ENCODE measurements at regions not wholly inside any gene's neighbourhood (a gene's known extent, or its start where the extent isn't known, plus 50 kb on each side); places are given as distances from the start of the nearest gene placed in this dataset.
"Not testable (repeated sequence)": the region's sequence is repeated elsewhere in the genome, so short reads cannot be mapped to it uniquely, and the experiment has no call there.

DNA sequence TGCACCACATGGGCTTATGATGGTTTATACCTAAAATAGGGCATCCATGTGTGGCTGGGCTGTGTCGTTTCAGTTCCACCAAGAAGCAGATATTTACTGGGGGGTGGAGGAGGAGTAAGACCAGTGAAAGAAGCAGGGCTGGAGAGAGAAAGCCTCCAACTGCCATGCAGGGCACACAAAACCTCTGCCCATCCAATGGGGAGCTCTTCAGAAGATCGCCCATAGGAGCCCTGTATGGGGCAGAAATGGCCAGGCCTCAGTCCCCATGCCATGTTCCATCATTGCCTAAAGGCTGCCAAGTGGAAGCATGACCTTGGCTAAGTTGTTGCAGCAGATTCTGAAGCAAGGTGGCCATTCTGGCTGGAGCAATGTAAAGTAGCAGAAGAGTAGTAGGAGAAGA, 277.0 kb downstream of the MEX3B start:
- DNase-seq = no peak

DNA sequence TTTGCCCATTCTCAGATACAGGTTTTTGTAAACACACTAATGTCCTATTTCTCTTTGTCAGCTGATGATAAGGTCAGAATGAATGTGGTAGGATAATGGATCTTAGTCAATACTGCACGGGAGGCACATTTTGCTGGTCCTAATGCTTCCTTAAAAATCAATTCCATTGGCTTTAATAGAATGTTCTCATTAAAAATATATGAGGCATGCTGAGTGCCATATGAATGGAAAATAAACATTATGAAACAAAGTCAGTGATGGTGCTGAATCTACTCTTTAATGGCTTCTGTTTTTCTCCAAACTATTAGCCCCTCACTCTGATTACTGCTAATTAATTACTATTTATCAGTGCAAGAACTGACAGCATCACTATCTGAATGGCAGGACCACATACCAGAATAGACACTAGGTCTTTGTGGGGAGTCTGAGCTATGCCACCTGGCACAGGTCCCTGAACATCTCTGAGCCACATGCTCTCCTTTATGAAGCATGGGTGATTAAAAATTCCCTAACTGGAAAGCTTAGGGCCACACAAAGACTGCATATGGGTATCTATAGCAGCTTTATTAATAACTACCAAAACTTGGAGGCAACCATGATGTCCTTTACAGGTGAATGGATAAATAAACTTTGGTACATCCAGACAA, 278.9 kb downstream of the MEX3B start:
- DNase-seq = no peak

DNA sequence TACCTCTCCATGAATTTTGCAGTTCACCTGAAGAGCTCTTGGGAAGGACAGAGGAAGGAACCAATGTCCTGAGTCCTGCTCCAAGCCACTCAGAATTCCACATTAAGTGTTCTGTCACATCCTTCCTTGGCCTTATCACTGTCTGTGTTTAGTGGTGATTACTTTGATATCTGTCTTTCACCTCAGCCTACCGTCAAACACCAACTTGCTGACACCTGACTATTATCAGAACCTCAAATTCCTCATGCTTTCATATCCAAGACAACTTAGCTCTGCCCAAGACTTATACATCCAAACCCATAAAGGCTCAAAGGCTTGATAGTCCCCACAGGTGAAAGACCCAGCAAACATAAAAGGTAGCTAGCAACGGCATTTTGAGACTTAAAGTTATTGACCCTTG, 280.0 kb downstream of the MEX3B start:
- DNase-seq = no peak

DNA sequence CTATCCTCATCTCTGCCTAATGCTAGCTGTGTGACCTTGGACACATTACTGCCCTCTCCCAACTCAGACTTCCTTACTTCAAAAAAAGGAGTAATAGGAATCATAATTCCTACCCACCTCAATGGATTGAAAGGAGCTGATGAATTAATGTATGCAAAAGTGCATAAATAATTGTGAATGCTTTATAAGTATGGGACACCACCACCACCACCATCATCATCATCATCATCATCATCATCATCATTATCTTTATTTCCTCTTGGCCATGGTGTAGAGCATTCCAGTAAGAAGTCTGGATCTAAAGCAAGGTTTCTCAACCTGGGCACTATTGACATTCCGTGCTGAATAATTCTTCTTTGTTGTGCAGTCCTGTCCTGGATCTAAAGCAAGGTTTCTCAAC, 282.5 kb downstream of the MEX3B start:
- DNase-seq = no peak

DNA sequence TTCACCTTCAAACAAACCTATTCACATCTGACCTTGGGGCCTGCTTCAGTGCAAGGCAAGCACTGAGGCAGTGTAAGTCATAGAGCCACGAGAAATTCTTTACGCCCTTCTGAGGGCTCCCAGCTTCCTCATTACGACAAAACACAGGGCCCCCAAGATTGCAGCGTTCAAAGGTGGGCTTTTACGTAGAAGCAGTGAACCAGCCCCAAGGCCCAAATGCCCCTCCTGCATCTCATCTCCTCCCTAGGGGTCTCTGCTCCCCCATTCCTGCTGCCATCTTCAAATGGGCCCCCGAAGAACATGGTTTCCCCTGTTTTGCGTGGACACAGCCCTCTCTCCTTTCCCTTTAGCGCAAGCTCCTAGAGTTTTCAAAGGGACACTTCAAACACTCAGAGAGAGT, 285.1 kb downstream of the MEX3B start:
- DNase-seq = no peak

DNA sequence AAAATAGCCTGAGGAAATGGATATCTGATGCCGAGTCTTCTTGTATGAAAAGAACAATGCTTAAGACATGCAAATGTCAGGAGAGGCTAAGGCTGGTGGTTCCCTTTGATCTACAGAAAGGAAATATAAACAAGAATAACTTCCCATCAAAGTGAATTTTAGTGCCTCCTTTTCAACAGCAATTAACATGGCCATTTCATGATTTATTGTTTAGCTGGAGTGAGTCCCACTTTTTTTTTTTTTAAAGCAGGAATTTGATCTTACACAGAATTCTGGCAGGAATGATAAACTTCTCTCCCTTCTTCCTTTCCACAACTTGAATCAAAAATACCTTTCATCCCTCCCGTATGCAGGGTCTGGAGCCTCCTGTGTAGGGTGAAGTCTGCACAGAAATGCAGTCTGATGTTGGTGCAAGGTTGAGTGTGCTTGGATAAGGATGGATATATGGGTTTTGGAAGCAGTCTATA, 287.0 kb downstream of the MEX3B start:
- DNase-seq = peak; percentile 33

DNA sequence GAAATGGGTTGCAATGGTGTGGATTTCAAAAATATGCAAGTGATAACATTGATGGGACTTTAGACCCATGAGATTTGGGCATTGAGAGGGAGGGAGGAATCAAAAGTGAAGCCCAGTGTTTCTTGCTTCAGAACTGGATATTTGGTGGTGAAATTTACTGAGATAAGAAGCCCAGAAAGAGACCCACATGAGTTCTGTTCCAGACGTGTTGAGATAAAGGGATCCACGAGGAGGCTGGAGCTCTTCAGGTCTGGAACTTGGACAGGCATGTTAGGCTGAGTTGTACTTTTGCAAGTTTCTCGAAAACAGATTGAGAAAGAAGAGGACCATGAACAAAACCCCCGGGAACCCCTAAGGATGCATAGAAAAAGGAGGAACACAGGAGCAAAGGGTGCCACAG, 290.2 kb downstream of the MEX3B start:
- no peak for DNase-seq

DNA sequence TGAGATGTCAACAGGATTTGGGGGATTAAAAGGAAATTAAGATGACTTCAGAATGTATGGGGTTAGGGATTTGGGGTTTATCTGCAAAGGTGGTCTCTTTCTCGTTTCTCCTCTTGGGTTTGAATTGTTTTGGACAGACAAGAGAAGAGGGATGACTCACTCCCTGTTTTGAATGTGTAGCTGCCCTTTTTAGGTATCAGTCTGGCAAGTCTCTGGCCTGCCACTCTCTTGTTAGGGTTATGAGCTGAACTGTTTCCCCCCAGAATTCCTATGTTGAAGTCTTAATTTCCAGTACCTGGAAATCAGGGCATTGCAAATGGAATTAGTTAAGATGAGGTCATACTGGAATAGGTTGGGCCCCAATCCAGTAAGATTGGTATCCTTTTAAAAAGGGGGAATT, 291.7 kb downstream of the MEX3B start:
- peak; percentile 33 for DNase-seq

DNA sequence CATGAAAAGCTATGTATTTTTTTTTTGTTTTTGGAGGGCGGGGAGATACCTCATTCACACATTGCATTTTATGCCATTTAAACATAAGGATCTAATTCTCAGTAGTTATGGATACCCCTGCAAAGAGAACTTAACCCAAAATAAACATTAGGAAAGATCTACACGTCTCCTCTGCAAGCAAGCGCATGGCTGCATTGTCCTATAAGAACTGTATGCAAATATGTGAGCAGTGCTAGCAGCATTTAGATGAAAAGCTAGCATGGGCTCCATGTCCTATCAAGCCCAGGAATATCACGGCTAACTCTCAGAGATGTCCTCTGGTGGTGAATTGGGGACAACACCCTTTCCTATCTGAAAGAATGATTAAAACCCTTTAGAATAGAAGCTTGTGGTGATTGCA, 292.8 kb downstream of the MEX3B start:
- peak; percentile 62 for DNase-seq

DNA sequence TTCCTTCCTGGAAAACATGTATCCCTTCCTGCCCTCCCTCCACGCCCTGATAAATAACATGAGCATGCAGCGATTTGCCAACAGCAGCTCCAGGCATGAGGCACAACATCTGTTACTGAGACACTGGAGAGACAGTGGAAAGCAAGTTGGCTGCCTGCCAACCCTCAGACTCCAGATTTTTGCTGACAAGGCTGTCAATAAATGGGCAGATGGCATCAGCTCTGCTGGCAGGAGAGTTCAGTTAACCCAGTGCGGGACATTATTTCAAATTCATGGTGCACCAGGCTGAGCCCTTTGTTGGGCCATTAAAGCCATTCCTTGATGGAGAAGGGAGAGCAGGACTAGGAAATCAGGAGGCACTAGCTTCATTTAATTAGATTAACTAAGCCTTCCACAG, 293.3 kb downstream of the MEX3B start:
- peak; percentile 87 for DNase-seq

DNA sequence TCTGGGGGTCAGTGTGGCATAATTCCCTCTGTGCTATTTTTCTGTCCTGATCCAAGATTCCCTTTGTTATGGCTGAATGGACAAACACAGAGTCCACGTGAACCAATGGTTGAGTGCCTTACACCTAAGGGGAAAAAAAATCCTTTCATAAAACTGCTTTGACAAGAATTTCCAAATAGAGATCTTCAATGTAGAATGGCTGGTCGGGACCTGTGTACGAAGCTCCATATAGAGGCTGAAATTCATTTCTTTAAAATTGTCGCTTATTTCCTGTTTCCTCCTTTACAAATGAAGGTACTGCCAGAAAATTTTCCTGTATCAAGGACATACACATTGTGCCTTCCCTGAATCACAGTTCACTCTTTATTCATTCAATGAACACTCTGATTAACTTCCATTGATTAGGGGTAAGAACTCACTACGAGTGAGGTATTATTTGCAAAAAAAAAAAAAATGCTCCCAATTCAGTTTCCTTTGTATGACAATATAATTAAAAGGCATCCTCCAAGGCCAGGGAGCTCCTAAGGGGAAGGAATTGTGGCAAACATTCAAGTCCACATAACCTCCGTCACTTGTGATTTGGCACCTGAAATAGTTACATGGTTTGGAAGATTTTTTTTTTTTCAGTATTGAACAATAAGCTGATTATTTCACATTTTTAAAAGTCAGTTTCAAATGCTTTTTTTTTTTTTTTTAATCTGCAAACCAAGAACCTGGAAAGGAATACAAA, 293.8 kb downstream of the MEX3B start:
- no peak for DNase-seq

DNA sequence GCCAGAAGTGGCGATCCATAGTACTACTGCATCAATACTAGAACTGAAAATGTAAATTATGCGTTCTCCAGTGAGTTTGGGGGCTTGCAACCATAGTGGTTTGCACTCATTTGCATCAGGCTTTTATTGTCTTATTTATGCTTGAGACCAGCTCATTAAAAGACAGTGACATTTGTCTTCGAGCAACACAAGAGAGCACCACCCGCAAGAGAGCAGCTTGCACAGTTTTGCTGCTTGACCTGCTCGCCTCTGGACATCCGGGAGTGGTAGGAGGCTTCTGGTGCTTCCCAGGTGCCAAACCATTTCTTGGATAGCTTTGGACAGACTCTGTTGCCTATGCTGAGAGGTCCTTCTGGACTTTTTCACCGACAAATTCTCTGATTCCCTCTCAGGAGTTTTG, 294.6 kb downstream of the MEX3B start:
- no peak for DNase-seq

DNA sequence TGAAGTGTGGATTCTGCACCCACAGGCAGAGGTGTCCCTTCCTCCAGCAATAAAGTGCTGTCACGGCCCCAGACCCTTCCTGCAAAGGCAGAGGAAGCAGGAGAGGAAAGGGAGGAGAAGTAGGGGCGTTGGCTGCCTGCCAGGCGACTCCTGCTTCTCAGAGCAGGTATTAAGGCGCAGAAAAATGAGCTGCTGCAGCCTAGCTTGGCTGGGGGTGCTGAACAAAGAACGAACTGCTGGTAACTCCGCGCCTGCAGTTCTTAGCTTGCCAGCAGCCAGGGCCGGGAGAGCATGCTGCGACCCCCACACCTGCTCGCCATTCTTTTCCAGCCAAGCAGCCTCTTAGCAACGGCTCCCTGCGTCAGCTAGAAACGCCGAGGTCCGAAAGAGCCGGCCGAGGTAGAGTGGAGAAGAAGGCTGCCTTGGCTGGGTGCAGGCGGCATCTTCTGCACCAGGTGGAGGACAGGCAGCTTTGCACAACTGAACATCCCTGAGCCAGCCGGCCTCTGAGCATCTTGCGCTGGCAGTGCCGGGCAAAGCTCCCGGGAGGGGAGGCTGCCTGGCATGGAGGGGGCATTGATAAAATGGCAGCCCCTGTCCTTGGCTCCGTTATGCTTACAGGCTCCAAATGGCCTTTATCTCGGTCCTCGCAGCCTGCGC, 296.0 kb downstream of the MEX3B start:
- DNase-seq = no peak

DNA sequence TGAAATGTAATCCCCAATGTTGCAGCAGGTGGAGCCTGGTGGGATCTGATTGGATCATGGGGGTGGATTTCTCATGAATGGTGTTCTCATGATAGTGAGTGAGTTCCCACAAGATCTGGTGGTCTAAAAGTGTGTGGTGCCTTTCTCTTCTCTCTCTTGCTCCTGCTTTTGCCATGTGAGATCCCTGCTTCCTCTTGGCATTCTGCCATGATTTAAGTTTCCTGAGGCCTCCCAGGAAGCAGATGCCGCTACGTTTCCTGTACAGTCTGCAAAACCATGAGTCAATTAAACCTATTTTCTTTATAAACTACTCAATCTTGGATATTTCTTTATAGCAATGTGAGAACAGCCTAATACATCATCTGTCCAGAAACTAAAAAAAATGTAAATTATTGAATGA, 298.3 kb downstream of the MEX3B start:
- no peak for DNase-seq

DNA sequence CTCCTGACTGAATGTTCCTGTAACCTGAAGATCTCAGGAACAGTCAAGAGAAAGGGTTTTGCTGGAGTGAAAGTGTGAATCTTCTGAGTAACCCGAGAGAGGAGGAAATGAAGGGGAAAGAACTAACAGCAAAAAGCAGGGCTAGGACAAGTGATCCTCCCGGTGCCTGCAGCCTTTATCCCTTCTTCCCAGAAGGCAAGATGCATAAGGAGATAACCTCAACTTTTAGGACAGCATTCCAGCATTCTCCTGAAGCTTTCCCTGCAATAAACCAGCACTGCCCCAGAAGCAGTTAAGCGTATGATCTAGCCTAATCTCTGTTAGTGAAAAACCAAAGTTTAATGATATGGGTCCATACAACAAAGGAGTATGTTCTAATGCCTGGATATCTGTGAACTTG, 298.8 kb downstream of the MEX3B start:
- DNase-seq = no peak

DNA sequence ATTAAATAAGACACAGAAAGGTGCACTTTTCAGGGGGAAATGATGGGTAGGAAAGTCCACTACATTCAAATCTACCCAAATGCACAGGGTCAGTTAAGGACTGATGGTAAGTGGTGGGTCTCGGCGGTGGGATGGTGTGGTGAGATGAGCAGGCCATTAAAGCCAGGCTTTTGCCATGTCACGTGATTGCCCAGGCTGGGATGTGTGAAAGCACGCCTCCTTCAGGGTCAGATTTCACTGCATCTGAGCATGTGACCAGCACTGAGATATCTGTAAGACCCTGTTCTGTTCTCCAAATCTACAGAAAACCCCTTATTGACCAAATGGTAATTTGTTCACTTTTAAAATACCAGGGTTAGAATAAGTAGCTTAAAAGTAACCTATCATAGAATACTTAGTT, 301.5 kb downstream of the MEX3B start:
- DNase-seq = no peak

DNA sequence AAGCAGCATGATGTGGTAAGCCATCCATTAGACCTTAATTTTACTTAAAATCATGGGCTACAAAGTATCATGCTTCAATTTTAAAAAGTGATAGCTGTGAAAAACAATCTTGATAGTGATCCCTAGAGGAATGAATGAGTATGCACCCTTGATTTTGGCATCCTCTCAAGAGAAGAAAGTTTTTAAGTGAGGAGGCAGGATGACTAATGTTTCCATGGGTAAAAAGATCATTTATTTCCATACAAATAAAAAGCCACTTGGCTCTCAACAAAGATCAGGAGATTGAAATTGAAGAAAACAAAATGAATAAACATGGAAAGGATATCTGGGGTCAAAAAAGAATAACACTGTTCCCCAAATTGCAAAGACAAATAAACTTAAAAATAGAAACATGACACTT, 305.4 kb downstream of the MEX3B start:
- peak; percentile 49 for DNase-seq

DNA sequence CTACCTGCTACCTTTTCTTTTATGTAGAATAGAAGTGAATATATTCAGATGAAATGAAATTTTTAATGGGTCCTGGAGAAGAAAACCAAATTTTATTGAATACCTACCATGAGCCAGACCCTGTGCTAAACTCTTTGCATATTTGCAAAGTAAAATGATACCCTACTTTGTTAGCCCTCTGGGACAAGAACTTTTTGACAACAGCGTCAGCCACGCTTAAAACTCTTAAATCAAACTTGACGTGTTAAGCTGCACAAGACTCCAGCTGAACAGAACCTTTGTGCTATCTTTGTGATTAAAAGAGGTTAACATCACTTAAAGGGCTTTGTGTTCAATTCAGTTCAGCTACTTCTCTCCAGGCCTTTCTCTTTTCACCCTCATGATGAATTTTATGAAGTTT, 316.5 kb downstream of the MEX3B start:
- DNase-seq = no peak

DNA sequence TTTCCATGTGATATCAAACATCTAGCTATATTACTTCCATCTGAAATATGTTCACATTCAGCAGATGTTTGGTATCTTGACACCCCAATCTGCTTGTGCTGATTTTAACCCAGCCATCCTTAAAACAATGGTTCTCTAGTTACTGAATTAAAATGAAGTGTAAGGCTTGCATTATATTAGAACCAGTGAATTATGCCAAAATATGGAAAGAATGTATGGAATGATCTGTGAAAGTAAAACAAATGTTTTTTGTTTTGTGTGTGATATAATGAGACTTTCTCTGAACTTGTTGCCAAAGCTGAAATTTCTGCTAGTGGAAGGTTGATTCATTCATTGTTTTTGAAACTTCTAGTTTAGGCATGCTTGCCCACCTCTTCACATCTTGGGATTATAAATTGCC, 317.1 kb downstream of the MEX3B start:
- peak; percentile 14 for DNase-seq

DNA sequence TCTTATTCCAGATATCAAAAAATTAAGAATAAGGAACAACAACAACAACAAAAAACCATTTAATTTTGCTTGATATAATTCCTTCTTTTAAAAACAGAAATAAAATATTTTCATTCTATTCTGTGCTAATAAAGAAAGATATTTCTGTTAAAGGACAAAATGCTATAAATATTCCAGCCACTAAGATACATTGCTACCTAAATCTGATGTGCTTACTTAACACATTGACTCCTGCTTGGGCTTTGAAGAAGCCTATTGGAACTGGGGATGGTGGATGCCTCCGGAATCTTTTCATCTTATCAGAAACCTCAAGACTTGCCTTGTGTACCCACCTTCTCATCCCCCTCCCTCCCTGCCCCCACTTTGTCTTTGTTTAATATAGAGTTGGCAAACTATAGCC, 320.2 kb downstream of the MEX3B start:
- DNase-seq = no peak

DNA sequence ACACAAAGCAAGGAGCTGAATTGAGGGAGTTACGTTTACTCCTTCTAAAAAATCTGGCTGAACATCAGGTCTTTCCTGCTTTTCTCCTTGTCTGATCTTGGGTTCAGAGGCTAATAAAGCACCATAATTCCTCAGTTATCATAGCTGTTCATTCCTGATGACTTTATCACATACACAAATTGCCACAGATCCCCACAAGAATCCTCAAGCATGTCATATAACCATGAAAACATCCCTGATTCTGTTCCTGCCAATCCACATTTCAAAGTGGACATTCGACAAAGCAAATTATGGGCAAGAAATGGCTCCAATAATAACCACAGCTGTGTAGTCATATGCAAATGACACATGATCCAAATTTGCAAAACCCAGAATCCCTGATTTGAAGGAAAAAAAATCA, 321.3 kb downstream of the MEX3B start:
- DNase-seq = peak; percentile 71

DNA sequence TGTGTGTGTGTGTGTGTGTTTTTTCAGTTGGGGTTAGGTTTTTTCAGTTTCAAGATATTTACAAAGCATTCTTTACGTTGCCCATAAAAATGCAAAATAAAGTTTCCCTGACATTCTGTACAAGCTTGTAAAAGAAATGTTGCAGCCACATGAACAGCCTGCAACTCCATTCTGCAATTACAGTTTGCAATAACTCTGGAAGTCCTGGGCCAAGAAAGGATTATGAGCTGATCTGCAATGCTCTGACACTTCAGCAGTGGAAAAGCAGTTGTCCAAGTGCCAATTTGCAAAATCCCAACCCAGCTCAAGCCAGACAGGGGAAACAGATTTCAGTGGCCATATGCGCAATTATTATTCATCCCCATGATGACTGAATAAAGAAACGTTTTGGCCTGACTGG, 322.1 kb downstream of the MEX3B start:
- DNase-seq = peak; percentile 56

DNA sequence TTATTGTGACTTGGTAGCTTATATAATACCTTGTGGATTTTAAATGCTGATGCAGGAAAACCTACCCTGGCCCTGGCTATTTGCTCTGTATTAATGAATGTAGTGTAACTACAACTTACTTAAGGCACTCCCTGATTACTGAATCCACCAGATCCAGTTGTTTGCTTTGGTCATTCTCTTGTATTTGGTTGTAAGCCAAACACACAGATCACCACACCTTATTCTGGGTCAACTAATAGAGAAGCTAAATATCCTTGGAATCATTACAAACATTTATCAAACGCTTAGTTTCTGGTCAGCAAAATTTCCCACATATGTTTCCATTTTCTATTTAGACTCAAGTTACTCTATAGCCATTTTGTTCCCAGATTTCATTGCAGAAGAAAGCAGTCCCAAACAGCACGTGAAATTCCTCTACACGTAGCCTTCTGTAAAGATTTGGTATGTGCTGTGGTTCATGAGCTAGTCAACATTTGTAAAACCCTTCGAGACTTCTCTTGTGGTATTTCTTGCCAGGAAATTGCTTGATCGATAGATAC, 322.6 kb downstream of the MEX3B start:
- no peak for DNase-seq

DNA sequence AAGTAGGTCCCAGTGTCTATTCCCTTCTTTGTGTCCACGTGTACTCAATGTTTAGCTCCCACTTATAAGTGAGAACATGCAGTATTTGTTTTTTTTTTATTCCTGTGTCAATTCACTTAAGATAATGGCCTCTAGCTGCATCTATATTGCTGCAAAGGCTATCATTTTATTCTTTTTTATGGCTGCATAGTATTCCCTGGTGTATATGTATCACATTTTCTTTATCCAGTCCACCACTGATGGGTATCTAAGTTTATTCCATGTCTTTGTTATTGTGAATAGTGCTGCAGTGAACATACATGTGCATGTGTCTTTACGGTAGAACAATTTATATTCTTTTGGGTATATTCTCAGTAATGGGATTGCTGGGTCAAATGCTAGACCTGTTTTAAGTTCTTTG, 329.4 kb downstream of the MEX3B start:
- DNase-seq = not testable (repeated sequence)
